Neural cell (in vitro differentiated cells): ENCODE measurements at regions not wholly inside any gene's neighbourhood (a gene's known extent, or its start where the extent isn't known, plus 50 kb on each side); places are given as distances from the start of the nearest gene placed in this dataset.

Experiments
- H2AFZ ChIP-seq: fragments of 200-600, 300-800 bp; sonication (generic), shearing (Covaris generic); 2 replicates; pipeline ENCODE4 v1.6.0; 2014; ENCODE audit warnings: low read depth, mild to moderate bottlenecking, antibody characterized with exemption, low read length, moderate library complexity
- H3F3A ChIP-seq: fragments of 200-600 bp; shearing (Covaris generic); 2 replicates; pipeline ENCODE4 v1.6.1; 2016; ENCODE audit warnings: mild to moderate bottlenecking, moderate library complexity, mixed read lengths, antibody characterized with exemption, low read length; ENCODE audit not compliant: insufficient read depth, poor library complexity, severe bottlenecking
- H3K27ac ChIP-seq: fragments of 200-600, 300-800 bp; sonication (generic), shearing (Covaris generic); 2 replicates; pipeline ENCODE4 v1.5.1; 2014; ENCODE audit warnings: mild to moderate bottlenecking, low read length, moderate library complexity
- H3K27me3 ChIP-seq: fragments of 300-800, 200-600 bp; sonication (generic), shearing (Covaris generic); 2 replicates; pipeline ENCODE4 v1.6.0; 2014; ENCODE audit warnings: mild to moderate bottlenecking, low read depth, low read length, moderate library complexity; ENCODE audit not compliant: insufficient read depth
- H3K36me3 ChIP-seq: fragments of 300-800, 200-600 bp; sonication (generic), shearing (Covaris generic); 2 replicates; pipeline ENCODE4 v1.5.1; 2014; ENCODE audit warnings: mild to moderate bottlenecking, antibody characterized with exemption, low read length, moderate library complexity; ENCODE audit not compliant: insufficient read depth
- H3K4me2 ChIP-seq: fragments of 300-800, 200-600 bp; sonication (generic), shearing (Covaris generic); 2 replicates; pipeline ENCODE4 v1.6.0; 2014; ENCODE audit warnings: mild to moderate bottlenecking, low read length
- H3K4me3 ChIP-seq: fragments of 300-800, 200-600 bp; sonication (generic), shearing (Covaris generic); 2 replicates; pipeline ENCODE4 v1.5.1; 2014; ENCODE audit warnings: mild to moderate bottlenecking, low read length, moderate library complexity
- H3K79me2 ChIP-seq: fragments of 200-600 bp; shearing (Covaris generic); replicated peaks from 2 replicates; pipeline ENCODE4 v1.6.0; 2014; ENCODE audit warnings: mild to moderate bottlenecking, low read length, moderate library complexity; ENCODE audit not compliant: insufficient read depth
- H3K9ac ChIP-seq: fragments of 300-800, 200-600 bp; sonication (generic), shearing (Covaris generic); 2 replicates; pipeline ENCODE4 v1.6.1; 2016; ENCODE audit warnings: mild to moderate bottlenecking, low read length, mixed read lengths
- H3K9me2 ChIP-seq: fragments of 200-600 bp; shearing (Covaris generic); 2 replicates; pipeline ENCODE4 v1.6.1; 2016; ENCODE audit warnings: mild to moderate bottlenecking, low read length, mixed read lengths; ENCODE audit not compliant: insufficient read depth
- H3K9me3 ChIP-seq: fragments of 200-600, 300-800 bp; sonication (generic), shearing (Covaris generic); 2 replicates; pipeline ENCODE4 v1.6.1; 2016; ENCODE audit warnings: mild to moderate bottlenecking, mixed run types, low read length, moderate library complexity, mixed read lengths
- H4K20me1 ChIP-seq: fragments of 200-600 bp; shearing (Covaris generic); 2 replicates; pipeline ENCODE4 v1.6.1; 2016; ENCODE audit warnings: mild to moderate bottlenecking, mixed run types; ENCODE audit not compliant: insufficient read depth
- CTCF ChIP-seq: fragments of 450-650 bp; IDR thresholded peaks from 2 replicates; pipeline ENCODE4 v1.5.1; 2014; ENCODE audit warnings: antibody characterized with exemption, mild to moderate bottlenecking, moderate library complexity; ENCODE audit not compliant: poor library complexity, severe bottlenecking
- EP300 ChIP-seq: fragments of 450-650 bp; conservative IDR thresholded peaks from 2 replicates; pipeline ENCODE4 v1.6.1; 2014; ENCODE audit warnings: antibody characterized with exemption, mild to moderate bottlenecking, moderate library complexity; ENCODE audit not compliant: poor library complexity, severe bottlenecking
- EZH2 ChIP-seq: fragments of 200-600, 300-800 bp; shearing (Covaris generic), sonication (generic); IDR thresholded peaks from 2 replicates; pipeline ENCODE4 v1.6.1; 2014; ENCODE audit warnings: antibody characterized with exemption, low read length, borderline replicate concordance, mild to moderate bottlenecking; ENCODE audit not compliant: insufficient read depth, poor library complexity, severe bottlenecking
- MXI1 ChIP-seq: fragments of 450-650 bp; conservative IDR thresholded peaks from 2 replicates; pipeline ENCODE4 v1.6.1; 2014; ENCODE audit warnings: antibody characterized with exemption, mild to moderate bottlenecking; ENCODE audit not compliant: poor library complexity, severe bottlenecking
- POLR2AphosphoS5 ChIP-seq: IDR thresholded peaks from 2 replicates; pipeline ENCODE4 v1.6.1; 2012
- RAD21 ChIP-seq: fragments of 450-650 bp; conservative IDR thresholded peaks from 2 replicates; pipeline ENCODE4 v1.6.1; 2014; ENCODE audit warnings: antibody characterized with exemption, mild to moderate bottlenecking, moderate library complexity
- REST ChIP-seq: IDR thresholded peaks from 2 replicates; pipeline ENCODE4 v1.6.1; 2012; ENCODE audit warnings: borderline replicate concordance
- SMC3 ChIP-seq: fragments of 450-650 bp; conservative IDR thresholded peaks from 2 replicates; pipeline ENCODE4 v1.6.1; 2014; ENCODE audit warnings: antibody characterized with exemption, mild to moderate bottlenecking, moderate library complexity; ENCODE audit not compliant: poor library complexity
- TAF1 ChIP-seq: IDR thresholded peaks from 2 replicates; pipeline ENCODE4 v1.6.1; 2012; ENCODE audit warnings: low read depth

DNA sequence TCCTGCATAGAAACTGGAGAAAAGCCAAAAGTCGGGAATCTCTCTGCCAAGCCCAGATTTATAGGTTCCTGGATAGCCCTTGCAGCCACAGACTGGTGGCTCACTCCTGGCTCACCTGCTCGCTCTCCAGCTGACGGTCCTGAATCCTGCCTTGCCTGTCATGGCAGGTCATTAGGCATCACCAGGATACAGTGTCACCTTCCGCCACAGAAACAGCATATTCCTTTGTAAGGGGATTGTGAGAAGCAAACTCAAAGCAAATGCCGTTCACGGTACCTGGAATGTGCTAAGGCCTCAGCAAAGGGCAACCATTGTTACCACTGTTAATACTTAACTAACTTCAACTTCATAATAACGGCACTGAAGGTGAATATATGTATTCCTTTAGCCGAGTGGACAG, 57.1 kb upstream of the GPR45 start:
- Histone ChIP-seq H4K20me1 (no peaks in the 10 kb centered on the region), H3K27ac (no peak overlapping the region), H3K9ac (no peak overlapping the region), H3K9me3 (no peaks in the 10 kb centered on the region), H3K4me2 (no peak overlapping the region), H3K27me3 (no peaks in the 10 kb centered on the region), H3F3A (no peaks in the 10 kb centered on the region), H3K9me2 (no peaks in the 10 kb centered on the region), H3K79me2 (no peaks in the 10 kb centered on the region), H2AFZ (no peak overlapping the region), H3K36me3 (no peaks in the 10 kb centered on the region), H3K4me3 (no peak overlapping the region)
- TF ChIP-seq REST (no peak), TAF1 (no peak), POLR2AphosphoS5 (no peak), EZH2 (no peak), SMC3 (no peak), CTCF (no peak), MXI1 (no peak), EP300 (no peak), RAD21 (no peak)

- Histone ChIP-seq H3K4me3 (no peak overlapping the region), H3K36me3 (no peaks in the 10 kb centered on the region), H3K79me2 (no peaks in the 10 kb centered on the region), H4K20me1 (no peaks in the 10 kb centered on the region), H3K9ac (no peak overlapping the region), H3K4me2 (no peak overlapping the region), H3K27ac (no peak overlapping the region), H3K27me3 (no peaks in the 10 kb centered on the region), H3K9me2 (no peaks in the 10 kb centered on the region), H3F3A (no peaks in the 10 kb centered on the region), H2AFZ (no peak overlapping the region), H3K9me3 (no peaks in the 10 kb centered on the region)
- no peak for TF ChIP-seq SMC3
- no peak for TF ChIP-seq TAF1
- no peak for TF ChIP-seq EP300
- no peak for TF ChIP-seq RAD21
- no peak for TF ChIP-seq EZH2
- TF ChIP-seq MXI1 = no peak
- no peak for TF ChIP-seq CTCF
- TF ChIP-seq POLR2AphosphoS5 = no peak
- TF ChIP-seq REST = no peak
Measured at GRCh38 chr2:105186967-105187498, 54.5 kb upstream of the GPR45 start.
